HL-60 (cell line): ENCODE measurements at regions not wholly inside any gene's neighbourhood (a gene's known extent, or its start where the extent isn't known, plus 50 kb on each side); places are given as distances from the start of the nearest gene placed in this dataset.

Source experiments
- DNase-seq, 2 experiments: peaks; one replicate each; pipeline ENCODE4 v3.0.0-alpha.2; 2010 to 2020; ENCODE audit warnings: low read depth in 1 of 2, low spot score in 1 of 2
- H3K27ac ChIP-seq: fragments of 250-450 bp; sonication (Bioruptor Pico); replicated peaks from 2 replicates; pipeline ENCODE4 v1.5.1; 2020; ENCODE audit warnings: mild to moderate bottlenecking, moderate library complexity
- H3K27me3 ChIP-seq: fragments of 250-450 bp; sonication (Bioruptor Pico); 2 replicates; pipeline ENCODE4 v1.5.1; 2021; ENCODE audit warnings: mild to moderate bottlenecking, moderate library complexity; ENCODE audit not compliant: insufficient read depth, poor library complexity, severe bottlenecking
- H3K4me3 ChIP-seq: replicated peaks from 2 replicates; pipeline ENCODE4 v1.5.1; 2011; ENCODE audit warnings: mild to moderate bottlenecking, control low read depth, low read length; ENCODE audit not compliant: insufficient read depth
- CTCF ChIP-seq: IDR thresholded peaks from one replicate; pipeline ENCODE4 v1.5.1; 2011; ENCODE audit warnings: low read length, control low read depth, inconsistent platforms; ENCODE audit not compliant: insufficient read depth
- GABPA ChIP-seq: IDR thresholded peaks from 2 replicates; pipeline ENCODE4 v1.6.1; 2012; ENCODE audit warnings: low read depth
- POLR2AphosphoS5 ChIP-seq: IDR thresholded peaks from 2 replicates; pipeline ENCODE4 v1.6.1; 2012; ENCODE audit warnings: low read depth
- REST ChIP-seq: IDR thresholded peaks from 2 replicates; pipeline ENCODE4 v1.6.1; 2012; ENCODE audit warnings: low read depth; ENCODE audit not compliant: insufficient replicate concordance
- SPI1 ChIP-seq: IDR thresholded peaks from 2 replicates; pipeline ENCODE4 v1.6.1; 2012; ENCODE audit warnings: low read depth, mild to moderate bottlenecking, borderline replicate concordance

- H3K27ac ChIP-seq: no peak overlapping the region
- no peak for DNase-seq
- no peaks in the 10 kb centered on the region for H3K27me3 ChIP-seq
- no peak for TF ChIP-seq POLR2AphosphoS5
- TF ChIP-seq CTCF: no peak
- no peak overlapping the region for H3K4me3 ChIP-seq
These were observed 229.7 kb upstream of the ASCC3 start for GRCh38 chr6:101110814-101111213.

GRCh38 chr6:101113468-101114260, 232.5 kb upstream of the ASCC3 start:
- TF ChIP-seq SPI1: no peak
- no peak for TF ChIP-seq GABPA
- TF ChIP-seq POLR2AphosphoS5: no peak
- no peak for TF ChIP-seq REST
- no peak for TF ChIP-seq CTCF
- DNase-seq: no peak
- no peak overlapping the region for H3K4me3 ChIP-seq
- H3K27me3 ChIP-seq: no peaks in the 10 kb centered on the region
- H3K27ac ChIP-seq: no peak overlapping the region

- Histone ChIP-seq H3K4me3 (no peak overlapping the region), H3K27ac (no peak overlapping the region), H3K27me3 (no peaks in the 10 kb centered on the region)
- TF ChIP-seq CTCF (peak; percentile 18), REST (no peak)
- DNase-seq: no peak
These were observed 233.6 kb upstream of the ASCC3 start for GRCh38 chr6:101114703-101115102.

- no peak for DNase-seq
- no peaks in the 10 kb centered on the region for H3K27me3 ChIP-seq
- TF ChIP-seq CTCF (no peak), POLR2AphosphoS5 (no peak), SPI1 (no peak), REST (no peak), GABPA (no peak)
- H3K27ac ChIP-seq: no peak overlapping the region
- no peak overlapping the region for H3K4me3 ChIP-seq
These were observed 235.2 kb upstream of the ASCC3 start for GRCh38 chr6:101116337-101116736.
